GM13976 (cell line): ENCODE measurements at regions not wholly inside any gene's neighbourhood (a gene's known extent, or its start where the extent isn't known, plus 50 kb on each side); places are given as distances from the start of the nearest gene placed in this dataset.

Experiments used
- DNase-seq: peaks from one replicate; pipeline ENCODE4 v3.0.0; 2012; ENCODE audit warnings: low spot score
- CTCF ChIP-seq: IDR thresholded peaks from 2 replicates; pipeline ENCODE4 v1.5.1; 2012; ENCODE audit warnings: borderline replicate concordance, mild to moderate bottlenecking; ENCODE audit not compliant: insufficient read depth; ENCODE audit errors: extremely low read depth, missing control alignments, control extremely low read depth
- in situ Hi-C: fragments of 300-500 bp; cut with MboI; formaldehyde crosslinking; loops from one replicate; pipeline ENCODE4 v1.12.0; 2022; ENCODE audit warnings: low sequenced_read_pairs, mixed read lengths, inconsistent platforms; ENCODE audit not compliant: unreplicated experiment

- in situ Hi-C loops: loop anchor here (25.0 kb wide), 1 partner anchor 1283 kb away; no protein-coding TSS in a partner anchor
- DNase-seq: no peak
- TF ChIP-seq CTCF: no peak
These were observed 184.8 kb downstream of the TMEM38B start for GRCh38 chr9:105879181-105879580.

DNA sequence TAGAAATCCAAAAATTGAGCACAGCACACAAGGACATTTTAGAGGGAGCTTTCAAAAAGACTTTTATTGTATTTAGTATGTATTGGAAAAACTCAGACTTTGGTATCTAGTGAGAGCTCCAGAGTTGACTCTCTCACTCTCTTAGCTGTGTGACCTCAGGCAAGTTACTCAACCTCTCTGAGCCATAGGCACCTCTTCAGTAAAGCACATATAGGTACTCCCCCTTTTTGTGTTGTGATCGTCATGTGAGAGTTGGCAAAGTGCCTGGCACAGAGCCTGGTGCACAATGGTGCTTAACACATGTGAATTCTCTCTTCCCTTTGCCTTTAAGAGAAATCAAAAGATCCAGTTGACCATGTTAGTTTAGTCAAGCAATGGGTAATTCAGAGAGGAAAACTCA lies 186.2 kb downstream of the TMEM38B start:
- in situ Hi-C loops: loop anchor here (25.0 kb wide), 1 partner anchor 1282 kb away; no protein-coding TSS in a partner anchor
- TF ChIP-seq CTCF: no peak

DNA sequence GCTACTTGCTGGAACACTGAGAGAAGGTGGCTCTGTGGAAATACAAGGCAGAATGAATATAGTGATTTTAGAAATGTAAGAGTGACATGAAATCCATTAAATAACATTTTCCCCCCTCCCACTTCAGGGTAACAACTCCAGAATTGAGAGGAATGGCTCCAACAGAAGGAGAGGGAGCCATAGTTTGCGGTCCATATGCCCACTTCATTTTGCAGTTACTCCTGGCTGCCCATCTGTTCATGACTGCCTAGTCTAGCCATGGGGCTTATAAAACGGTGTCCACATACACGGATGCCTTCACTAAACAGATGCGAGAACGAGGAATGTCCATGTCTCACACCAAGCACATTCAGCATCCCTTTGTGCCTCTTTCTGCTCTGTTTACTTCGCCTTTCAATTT lies 186.7 kb downstream of the TMEM38B start:
- in situ Hi-C loops: loop anchor here (25.0 kb wide), 1 partner anchor 1281 kb away; no protein-coding TSS in a partner anchor
- TF ChIP-seq CTCF: no peak
- DNase-seq: no peak

More for the DNA sequence above, 186.2 kb downstream of the TMEM38B start:
- DNase-seq: no peak

- DNase-seq: peak; percentile 62
- TF ChIP-seq CTCF: peak; percentile 91
- in situ Hi-C loops: loop anchor here (25.0 kb wide), 1 partner anchor 1280 kb away; no protein-coding TSS in a partner anchor
These were observed 187.5 kb downstream of the TMEM38B start for GRCh38 chr9:105881654-105882349.

- DNase-seq: peak; percentile 43
- TF ChIP-seq CTCF: no peak
- in situ Hi-C loops: loop anchor here (25.0 kb wide), 1 partner anchor 1278 kb away; no protein-coding TSS in a partner anchor
These were observed 189.5 kb downstream of the TMEM38B start for GRCh38 chr9:105883847-105884246.

DNA sequence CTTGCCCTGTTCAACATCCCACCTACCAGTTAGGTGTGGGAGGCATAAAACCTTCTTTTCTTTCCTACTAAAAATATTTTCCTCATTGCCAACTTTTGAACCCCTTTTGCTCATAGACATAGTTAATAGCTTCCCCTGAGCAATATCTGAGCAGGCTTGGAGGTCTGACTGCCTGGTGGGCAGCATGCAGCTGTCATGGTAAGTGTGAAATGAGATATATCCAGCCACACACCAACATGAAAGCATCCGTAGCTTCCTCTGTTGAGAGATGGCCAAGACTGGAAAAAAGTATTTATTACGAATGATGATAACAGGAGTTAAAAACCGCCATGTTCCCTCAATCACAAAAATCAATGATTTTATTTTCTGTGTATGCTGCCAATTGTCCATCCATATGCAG lies 190.1 kb downstream of the TMEM38B start:
- in situ Hi-C loops: loop anchor here (25.0 kb wide), 1 partner anchor 1278 kb away; no protein-coding TSS in a partner anchor
- no peak for TF ChIP-seq CTCF
- DNase-seq: no peak

- in situ Hi-C loops: loop anchor here (25.0 kb wide), 1 partner anchor 1276 kb away; no protein-coding TSS in a partner anchor
- no peak for TF ChIP-seq CTCF
- no peak for DNase-seq
These were observed 191.8 kb downstream of the TMEM38B start for GRCh38 chr9:105886136-105886535.
